H1 (cell line): ENCODE measurements at regions not wholly inside any gene's neighbourhood (a gene's known extent, or its start where the extent isn't known, plus 50 kb on each side); places are given as distances from the start of the nearest gene placed in this dataset.

Experiments used
- CTCF ChIA-PET: fragments of 300-600 bp; sonication (Branson Sonifier 250); formaldehyde crosslinking; loops from one replicate; lab custom pipeline; 2021; ENCODE audit not compliant: partially characterized antibody; lab: Charles Lee
- POLR2A ChIA-PET: fragments of 300-600 bp; sonication (Branson Sonifier 250); formaldehyde crosslinking; loops from one replicate; lab custom pipeline; 2021; ENCODE audit warnings: inconsistent platforms; ENCODE audit not compliant: partially characterized antibody; lab: Charles Lee
- DNase-seq, 2 experiments: peaks; one replicate each; pipeline versions ENCODE4 v3.0.0 to v3.0.0-alpha.2; 2010 to 2022; ENCODE audit warnings: low spot score in 2 of 2, low read depth in 1 of 2, mixed read lengths in 1 of 2
- FAIRE-seq: peaks from 2 replicates; lab custom pipeline; 2011; peaks lifted over from hg19 to GRCh38; lab: Jason Lieb, UNC
- H2AFZ ChIP-seq: 2 replicates; pipeline ENCODE4 v1.8.1; 2012; ENCODE audit warnings: low read length, inconsistent platforms
- H2AK5ac ChIP-seq: 2 replicates; pipeline ENCODE4 v1.6.1; 2013; ENCODE audit warnings: low read depth, low read length
- H2BK120ac ChIP-seq: replicated peaks from 2 replicates; pipeline ENCODE3; 2013; ENCODE audit warnings: low read depth, low read length, inconsistent platforms
- H2BK12ac ChIP-seq: 2 replicates; pipeline ENCODE4 v1.6.1; 2013; ENCODE audit warnings: low read depth, low read length
- H2BK15ac ChIP-seq: 2 replicates; pipeline ENCODE4 v1.6.1; 2013; ENCODE audit warnings: low read length
- H2BK20ac ChIP-seq: 2 replicates; pipeline ENCODE4 v1.6.1; 2013; ENCODE audit warnings: low read length
- H2BK5ac ChIP-seq: 2 replicates; pipeline ENCODE4 v1.6.1; 2013; ENCODE audit warnings: low read depth, low read length
- H3K14ac ChIP-seq: 2 replicates; pipeline ENCODE4 v1.6.1; 2013; ENCODE audit warnings: inconsistent platforms; ENCODE audit not compliant: insufficient read length
- H3K18ac ChIP-seq: 2 replicates; pipeline ENCODE4 v1.6.1; 2013; ENCODE audit warnings: low read length; ENCODE audit errors: extremely low read depth
- H3K23ac ChIP-seq: 2 replicates; pipeline ENCODE4 v1.6.1; 2013; ENCODE audit warnings: inconsistent platforms; ENCODE audit not compliant: insufficient read length
- H3K23me2 ChIP-seq: 2 replicates; pipeline ENCODE4 v1.6.1; 2013; ENCODE audit warnings: low read depth, low read length
- H3K27ac ChIP-seq: 2 replicates; pipeline ENCODE4 v1.6.1; 2011; ENCODE audit warnings: low read depth, low read length, inconsistent platforms
- H3K27me3 ChIP-seq, 4 experiments: replicated peaks in 1 of 4; 1 replicate in 1 of 4; 2 replicates in 3 of 4; pipeline versions ENCODE4 v1.6.1 to v1.8.1; 2011 to 2013; ENCODE audit warnings: low read length in 3 of 4, mild to moderate bottlenecking in 3 of 4, inconsistent platforms in 2 of 4, mixed read lengths in 2 of 4, moderate library complexity in 1 of 4; ENCODE audit not compliant: control insufficient read depth in 3 of 4, insufficient read depth in 3 of 4; ENCODE audit errors: extremely low read depth in 1 of 4
- H3K36me3 ChIP-seq, 4 experiments: 2 replicates each; pipeline versions ENCODE4 v1.6.1 to v1.8.1; 2011 to 2013; ENCODE audit warnings: mild to moderate bottlenecking in 4 of 4, low read length in 3 of 4, moderate library complexity in 2 of 4, control low read depth in 1 of 4, inconsistent platforms in 1 of 4; ENCODE audit not compliant: insufficient read depth in 4 of 4, control insufficient read depth in 2 of 4
- H3K4ac ChIP-seq: replicated peaks from 2 replicates; pipeline ENCODE3; 2013; ENCODE audit warnings: low read length, low read depth, mixed read lengths, inconsistent platforms; ENCODE audit not compliant: insufficient read length
- H3K4me1 ChIP-seq, 4 experiments: replicated peaks in 1 of 4; 1 replicate in 1 of 4; 2 replicates in 3 of 4; pipeline versions ENCODE4 v1.6.1 to v1.8.1; 2011 to 2013; ENCODE audit warnings: low read length in 3 of 4, inconsistent platforms in 2 of 4, mixed read lengths in 1 of 4; ENCODE audit not compliant: insufficient read depth in 4 of 4, control insufficient read depth in 3 of 4
- H3K4me2 ChIP-seq, 2 experiments: 2 replicates each; pipeline versions ENCODE4 v1.6.1 to v1.8.1; 2011 to 2013; ENCODE audit warnings: low read depth in 2 of 2, low read length in 2 of 2, control low read depth in 1 of 2, inconsistent platforms in 1 of 2, mild to moderate bottlenecking in 1 of 2; ENCODE audit not compliant: insufficient read depth in 1 of 2
- H3K4me3 ChIP-seq, 4 experiments: fragments of 200-600, 300-600 bp in 1 of 4; sonication (generic), shearing (Covaris generic), sonication (Bioruptor Twin) in 1 of 4; 2 replicates each; pipeline versions ENCODE4 v1.5.1 to v1.8.1; 2011 to 2016; ENCODE audit warnings: low read length in 4 of 4, low read depth in 3 of 4, control low read depth in 2 of 4, inconsistent platforms in 2 of 4, mild to moderate bottlenecking in 2 of 4, mixed read lengths in 1 of 4, moderate library complexity in 1 of 4; ENCODE audit not compliant: insufficient read depth in 2 of 4; ENCODE audit errors: extremely low read depth in 1 of 4
- H3K56ac ChIP-seq: replicated peaks from 2 replicates; pipeline ENCODE3; 2013; ENCODE audit warnings: low read depth, mild to moderate bottlenecking, mixed read lengths, low read length, inconsistent platforms; ENCODE audit not compliant: insufficient read length
- H3K79me1 ChIP-seq: 2 replicates; pipeline ENCODE4 v1.6.1; 2013; ENCODE audit warnings: low read depth, low read length, control low read depth
- H3K79me2 ChIP-seq, 2 experiments: 2 replicates each; pipeline versions ENCODE4 v1.6.1 to v1.8.1; 2012 to 2013; ENCODE audit warnings: low read length in 2 of 2, mild to moderate bottlenecking in 2 of 2, inconsistent platforms in 1 of 2; ENCODE audit not compliant: insufficient read depth in 2 of 2, control insufficient read depth in 1 of 2
- H3K9ac ChIP-seq, 4 experiments: replicated peaks in 1 of 4; 1 replicate in 1 of 4; 2 replicates in 3 of 4; pipeline versions ENCODE4 v1.6.1 to v1.8.1; 2011 to 2013; ENCODE audit warnings: low read depth in 3 of 4, low read length in 3 of 4, control low read depth in 2 of 4, mild to moderate bottlenecking in 2 of 4, moderate library complexity in 2 of 4, inconsistent platforms in 1 of 4; ENCODE audit errors: extremely low read depth in 1 of 4
- H3K9me3 ChIP-seq, 2 experiments: 2 replicates each; pipeline versions ENCODE4 v1.6.1 to v1.8.1; 2012 to 2013; ENCODE audit warnings: mild to moderate bottlenecking in 2 of 2, moderate library complexity in 2 of 2, control low read depth in 1 of 2, inconsistent platforms in 1 of 2, low read depth in 1 of 2, low read length in 1 of 2, mixed read lengths in 1 of 2; ENCODE audit not compliant: insufficient read depth in 2 of 2
- H4K20me1 ChIP-seq, 2 experiments: replicated peaks in 1 of 2; 2 replicates each; pipeline versions ENCODE3 to v1.8.1; 2011 to 2013; ENCODE audit warnings: inconsistent platforms in 2 of 2, low read length in 2 of 2, mild to moderate bottlenecking in 1 of 2; ENCODE audit not compliant: insufficient read depth in 2 of 2, control insufficient read depth in 1 of 2
- H4K5ac ChIP-seq: 2 replicates; pipeline ENCODE4 v1.6.1; 2013; ENCODE audit warnings: low read length, low read depth, mixed read lengths, inconsistent platforms; ENCODE audit not compliant: insufficient read length
- H4K8ac ChIP-seq: 2 replicates; pipeline ENCODE4 v1.8.0; 2013; ENCODE audit warnings: mild to moderate bottlenecking, moderate library complexity, low read length, inconsistent platforms; ENCODE audit not compliant: insufficient read depth; ENCODE audit errors: extremely low read depth
- H4K91ac ChIP-seq: replicated peaks from 2 replicates; pipeline ENCODE3; 2013; ENCODE audit warnings: low read length, mixed read lengths, inconsistent platforms; ENCODE audit not compliant: insufficient read length
- MAX ChIP-seq: IDR thresholded peaks from 2 replicates; pipeline ENCODE4 v1.6.1; 2012; ENCODE audit warnings: inconsistent platforms
- SIRT6 ChIP-seq: IDR thresholded peaks from one replicate; pipeline ENCODE4 v1.7.1; 2012; ENCODE audit warnings: low read length, inconsistent platforms
- WGBS, 2 experiments: shearing (Covaris generic) in 1 of 2; methylation state at CpG; one replicate each; pipeline versions ENCODE4 v1.1.6 to v1.1.7; 2013 to 2015; ENCODE audit warnings: low lambda C conversion rate in 2 of 2, mixed read lengths in 2 of 2, inconsistent platforms in 1 of 2, low coverage in 1 of 2, missing lambda C conversion rate in 1 of 2; ENCODE audit not compliant: insufficient replicate concordance in 2 of 2, insufficient coverage in 1 of 2, insufficient read length in 1 of 2; ENCODE audit errors: extremely low coverage in 1 of 2, missing lambda C conversion rate in 1 of 2; 5-methylcytosine and 5-hydroxymethylcytosine counted together

DNA sequence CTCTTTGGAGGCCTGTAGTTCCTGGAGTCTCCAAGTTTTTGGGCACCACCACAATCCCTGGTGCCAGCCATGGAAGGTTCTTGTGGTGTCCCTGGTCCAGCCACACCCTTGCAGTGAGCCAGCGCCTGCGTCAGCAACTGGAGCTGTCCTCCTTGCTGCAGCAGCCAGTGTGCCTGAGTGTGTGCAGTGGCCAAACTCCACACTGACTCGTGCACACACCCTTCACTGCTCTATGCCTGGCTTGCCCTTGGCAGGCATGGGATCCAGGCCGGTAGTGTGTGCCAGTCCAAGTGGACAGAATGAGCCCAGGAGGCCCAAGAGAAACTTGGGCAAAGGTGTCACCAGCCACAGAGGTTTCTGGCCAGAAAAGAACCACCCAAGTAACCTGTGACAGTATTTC is 1074.0 kb downstream of the PCDH18 start:
- no peak overlapping the region for H2BK12ac ChIP-seq
- no peaks in the 10 kb centered on the region for H3K36me3 ChIP-seq
- 96% methylated on average over 4 of the region's 4 CpGs; no CpG with 5 or more reads in 1 of the 2 experiments for WGBS, 2 experiments

More for the DNA sequence above, 1074.0 kb downstream of the PCDH18 start:
- H3K4me2 ChIP-seq: no peak overlapping the region
- no peak for TF ChIP-seq MAX
- no peak for TF ChIP-seq SIRT6
- TF ChIP-seq, all 59 proteins: peak for 0
- Histone ChIP-seq H2BK15ac (no peak overlapping the region), H3K23me2 (no peaks in the 10 kb centered on the region; the same call in 1 of the 2 replicates), H3K23ac (no peak overlapping the region), H3K27ac (no peak overlapping the region), H2BK20ac (no peak overlapping the region), H3K79me1 (no peaks in the 10 kb centered on the region), H3K18ac (no peak overlapping the region), H4K5ac (no peak overlapping the region), H2AFZ (no peak overlapping the region), H2BK120ac (no peak overlapping the region), H3K4ac (no peak overlapping the region), H4K91ac (no peak overlapping the region), H3K56ac (no peak overlapping the region), H2AK5ac (no peak overlapping the region), H2BK5ac (no peak overlapping the region), H4K8ac (no peak overlapping the region), H3K9me3 (peaks cover 3 to 11% of the 10 kb centered on the region in 2 experiments; a peak in 3 of 4 replicates), H3K4me3 (no peak overlapping the region), H3K4me1 (no peaks in the 10 kb centered on the region), H3K14ac (no peak overlapping the region), H3K27me3 (no peaks in the 10 kb centered on the region), H4K20me1 (no peaks in the 10 kb centered on the region), H3K9ac (no peak overlapping the region), H3K79me2 (no peaks in the 10 kb centered on the region)
- FAIRE-seq (no peak), DNase-seq (no peak)
- ChIA-PET POLR2A (interaction anchor here (0.7 kb wide), 1 partner anchor 552 kb away, joined by 3 read pairs; no protein-coding TSS in a partner anchor), CTCF (interaction anchor here (0.6 kb wide), 1 partner anchor 33 kb away, joined by 4 read pairs; no protein-coding TSS in a partner anchor)
